ENCODE measurements at regions not wholly inside any gene's neighbourhood (a gene's known extent, or its start where the extent isn't known, plus 50 kb on each side); places are given as distances from the start of the nearest gene placed in this dataset.

GRCh38 chr4:80134936-80135701 is 62.1 kb upstream of the ANTXR2 start (continued):
- TF ChIP-seq NFE2L2 (IDR thresholded peaks at IDR 0.05; ENCODE audit: low read depth, low read length): no peak

- Histone ChIP-seq H3K4me2 (ENCODE audit: low read depth, low read length) (no peak overlapping the region), H3K36me3 (ENCODE audit: control insufficient read depth, insufficient read depth, low read length) (no peaks in the 10 kb centered on the region), H3K27ac (ENCODE audit: insufficient read depth, low read length) (no peak overlapping the region), H4K5ac (ENCODE audit: low read depth, low read length) (no peak overlapping the region), H4K8ac (ENCODE audit: low read depth in 2 of 2, low read length in 2 of 2) (no peak overlapping the region), H2BK20ac (ENCODE audit: low read depth, low read length) (no peak overlapping the region), H3K4me3 (ENCODE audit: insufficient read depth, low read depth, low read length) (no peak overlapping the region), H2BK120ac (ENCODE audit: low read depth, low read length) (no peak overlapping the region; the same call in 1 of the 2 replicates), H3K14ac (replicated peaks; ENCODE audit: low read depth, low read length) (no peak overlapping the region), H3K27me3 (ENCODE audit: control insufficient read depth, insufficient read depth, low read length) (no peaks in the 10 kb centered on the region), H3K9ac (ENCODE audit: low read depth, low read length) (no peak overlapping the region), H2BK5ac (ENCODE audit: low read depth, low read length, poor library complexity, severe bottlenecking) (no peak overlapping the region), H4K20me1 (ENCODE audit: insufficient read depth, low read length) (no peaks in the 10 kb centered on the region), H3K9me3 (ENCODE audit: control insufficient read depth, insufficient read depth, low read length) (no peaks in the 10 kb centered on the region), H3K23ac (ENCODE audit: low read depth, low read length) (no peak overlapping the region), H2AK5ac (ENCODE audit: low read depth, low read length) (peak overlapping the region; percentile 34; the same call in 1 of the 2 replicates), H3K4me1 (ENCODE audit: control insufficient read depth, insufficient read depth, low read length) (peaks cover 2% of the 10 kb centered on the region; the same call in 1 of the 2 replicates), H2BK15ac (ENCODE audit: low read depth, low read length) (no peak overlapping the region), H2AK9ac (replicated peaks; ENCODE audit: low read depth, low read length, poor library complexity) (no peak overlapping the region), H3K9me1 (ENCODE audit: insufficient read depth, low read length) (no peaks in the 10 kb centered on the region), H2AFZ (replicated peaks; ENCODE audit: low read length, poor library complexity) (no peak overlapping the region), H3K79me1 (ENCODE audit: low read depth in 1 of 2, low read length in 2 of 2) (no peaks in the 10 kb centered on the region), H3K56ac (ENCODE audit: extremely low read depth, insufficient read depth, low read length) (no peak overlapping the region), H4K91ac (ENCODE audit: insufficient read depth, low read depth, low read length) (no peak overlapping the region), H3K18ac (ENCODE audit: low read depth, low read length) (no peak overlapping the region), H3K4ac (ENCODE audit: low read depth, low read length) (no peak overlapping the region)
- in situ Hi-C loops (cut with MboI; ENCODE audit: low sequenced_read_pairs): no loop called here
- intact Hi-C loops (cut with micrococcal nuclease): no loop called here
- ATAC-seq (ENCODE audit: low read depth) (no peak), DNase-seq (no peak)
- ChIA-PET CTCF (no interaction called here), POLR2A (ENCODE audit: unreplicated experiment) (no interaction called here)
- dilution Hi-C loops (cut with HindIII; ENCODE audit: low sequenced_read_pairs, unreplicated experiment): no loop called here
- BruUV-seq (replicated peaks): no TSS peak
- WGBS, 2 experiments (ENCODE audit: extremely low coverage in 2 of 2, insufficient read length in 1 of 2): 97% methylated on average over 6 of the region's 9 CpGs; no CpG with 5 or more reads in 1 of the 2 experiments
- TF ChIP-seq MAFK (IDR thresholded peaks at IDR 0.05; ENCODE audit: low read depth, low read length): peak; percentile 40; the same call in 1 of the 2 replicates
- TF ChIP-seq NFE2L2 (IDR thresholded peaks at IDR 0.05; ENCODE audit: low read depth, low read length): no peak
These were observed 60.3 kb upstream of the ANTXR2 start for GRCh38 chr4:80133240-80133783.

All from IMR-90 (cell line).